Body of pancreas (tissue), 4 donors: ENCODE measurements at regions not wholly inside any gene's neighbourhood (a gene's known extent, or its start where the extent isn't known, plus 50 kb on each side); places are given as distances from the start of the nearest gene placed in this dataset.

Source experiments
- POLR2A ChIP-seq, 3 donors: fragments of 450-650 bp; IDR thresholded peaks; one replicate each; pipeline ENCODE4 v1.6.1; 2016; ENCODE audit warnings: antibody characterized with exemption in 3 of 3, mild to moderate bottlenecking in 2 of 3
- TF ChIP-seq, protein P1 (sequence below), 7 experiments: fragments of 450-650 bp in 4 of 7; fragments of 200-600 bp in 3 of 7; sonication (generic) in 3 of 7; IDR thresholded peaks; one replicate each; pipeline ENCODE4 v1.5.1; 2016 to 2019; ENCODE audit warnings: antibody characterized with exemption in 7 of 7

DNA sequence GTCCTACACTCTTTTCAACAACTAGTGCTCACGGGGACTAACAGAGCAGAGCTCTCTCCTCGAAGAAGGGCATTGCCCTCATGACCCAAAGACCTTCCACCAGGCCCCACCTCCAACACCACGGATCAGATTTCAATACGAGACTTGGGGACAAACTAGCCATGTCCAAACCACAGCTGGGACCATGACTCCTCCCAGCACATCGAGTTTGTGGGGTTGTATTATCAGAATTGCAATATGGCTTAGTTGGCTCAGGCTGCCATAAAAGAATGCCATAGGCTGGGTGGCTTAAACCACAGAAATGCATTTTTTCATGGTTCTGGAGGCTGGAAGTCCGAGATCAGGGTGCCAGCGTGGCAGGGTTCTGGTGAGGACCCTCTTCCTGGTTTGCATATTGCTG is 189.7 kb upstream of the PMEPA1 start:
- TF ChIP-seq, protein P1, sequence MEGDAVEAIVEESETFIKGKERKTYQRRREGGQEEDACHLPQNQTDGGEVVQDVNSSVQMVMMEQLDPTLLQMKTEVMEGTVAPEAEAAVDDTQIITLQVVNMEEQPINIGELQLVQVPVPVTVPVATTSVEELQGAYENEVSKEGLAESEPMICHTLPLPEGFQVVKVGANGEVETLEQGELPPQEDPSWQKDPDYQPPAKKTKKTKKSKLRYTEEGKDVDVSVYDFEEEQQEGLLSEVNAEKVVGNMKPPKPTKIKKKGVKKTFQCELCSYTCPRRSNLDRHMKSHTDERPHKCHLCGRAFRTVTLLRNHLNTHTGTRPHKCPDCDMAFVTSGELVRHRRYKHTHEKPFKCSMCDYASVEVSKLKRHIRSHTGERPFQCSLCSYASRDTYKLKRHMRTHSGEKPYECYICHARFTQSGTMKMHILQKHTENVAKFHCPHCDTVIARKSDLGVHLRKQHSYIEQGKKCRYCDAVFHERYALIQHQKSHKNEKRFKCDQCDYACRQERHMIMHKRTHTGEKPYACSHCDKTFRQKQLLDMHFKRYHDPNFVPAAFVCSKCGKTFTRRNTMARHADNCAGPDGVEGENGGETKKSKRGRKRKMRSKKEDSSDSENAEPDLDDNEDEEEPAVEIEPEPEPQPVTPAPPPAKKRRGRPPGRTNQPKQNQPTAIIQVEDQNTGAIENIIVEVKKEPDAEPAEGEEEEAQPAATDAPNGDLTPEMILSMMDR (IDR thresholded peaks at IDR 0.05) = no peak
- no peak for TF ChIP-seq POLR2A (IDR thresholded peaks at IDR 0.05)
